Heart right ventricle (tissue), 16 donors: ENCODE measurements at regions not wholly inside any gene's neighbourhood (a gene's known extent, or its start where the extent isn't known, plus 50 kb on each side); places are given as distances from the start of the nearest gene placed in this dataset.

Experiments used
- ATAC-seq, 8 donors: fragments of 200-7000 bp; cut with Tn5 transposase; one replicate each; pipeline ENCODE4 v1.9.1; 2020; ENCODE audit warnings: mild to moderate bottlenecking in 8 of 8, moderate library complexity in 8 of 8, moderate number of reproducible peaks in 1 of 8
- DNase-seq, 2 donors: peaks; one replicate each; pipeline ENCODE4 v3.0.0-alpha.2; 2020
- H3K27ac ChIP-seq, 10 donors: fragments of 200-600 bp; sonication (generic) in 2 of 10; one replicate each; pipeline versions ENCODE4 v1.5.0 to v1.8.0; 2020 to 2022; ENCODE audit warnings: mild to moderate bottlenecking in 3 of 10
- H3K27me3 ChIP-seq, 7 donors: fragments of 200-600 bp; one replicate each; pipeline ENCODE4 v1.8.0; 2021 to 2022; ENCODE audit warnings: mild to moderate bottlenecking in 2 of 7
- H3K36me3 ChIP-seq, 9 donors: fragments of 200-600 bp; sonication (generic) in 1 of 9; one replicate each; pipeline versions ENCODE4 v1.5.0 to v1.8.0; 2020 to 2022; ENCODE audit warnings: mild to moderate bottlenecking in 2 of 9
- H3K4me1 ChIP-seq, 9 donors: fragments of 200-600 bp; sonication (generic) in 1 of 9; one replicate each; pipeline versions ENCODE4 v1.5.0 to v1.8.0; 2020 to 2022; ENCODE audit warnings: mild to moderate bottlenecking in 4 of 9
- H3K4me3 ChIP-seq, 10 donors: fragments of 200-600 bp; sonication (generic) in 2 of 10; one replicate each; pipeline versions ENCODE4 v1.5.0 to v1.8.0; 2020 to 2022; ENCODE audit warnings: mild to moderate bottlenecking in 7 of 10, moderate library complexity in 2 of 10
- H3K9me3 ChIP-seq, 11 donors: fragments of 200-600 bp in 10 of 11; sonication (generic) in 2 of 11; one replicate each; pipeline versions ENCODE4 v1.5.0 to v1.8.0; 2013 to 2022; ENCODE audit warnings: mild to moderate bottlenecking in 2 of 11, control low read depth in 1 of 11, moderate library complexity in 1 of 11
- CTCF ChIP-seq, 9 donors: fragments of 200-600 bp; sonication (generic) in 2 of 9; IDR thresholded peaks; one replicate each; pipeline versions ENCODE4 v1.5.0 to v1.8.0; 2021 to 2022; ENCODE audit warnings: antibody characterized with exemption in 9 of 9, mild to moderate bottlenecking in 5 of 9, moderate library complexity in 1 of 9
- WGBS, 2 donors: extraction: QIAGEN DNeasy Blood & Tissue Kit; methylation state at CpG; one replicate each; pipeline ENCODE4 v1.1.7; 2013; ENCODE audit warnings: inconsistent platforms in 1 of 2; 5-methylcytosine and 5-hydroxymethylcytosine counted together
- intact Hi-C, 10 donors: fragments of 100-400 bp; cut with DNase I; formaldehyde crosslinking; loops; one replicate each; pipeline versions ENCODE4 v1.11.1 to v1.14.2; 2022
- donor health status: Arrhythmogenic right ventricular cardiomyopathy.
- donor health status: ischemic (EF 13 %, LVEDD 7.1; RV severe dilation, severe dysfunction).
- donor health status: healthy with polysubstance abuse.
- donor health status: DM: no; HTN: yes; CAD: no.
- donor health status: DM: no; HTN: no; CAD: no.
- donor health status: ischemic (EF 25% LVEDD 6.9; RV normal size, moderate dysfunction).
- donor health status: ischemic (EF 25% LVEDD 5.7; RV mildly dilated, moderate dysfunction).
- donor health status: healthy.
- donor health status: DM: yes; HTN: yes; CAD: no.
- donor health status: Ischemic cardiomyopathy.
- donor health status: ischemic (EF 35%, LVEDD 5.7; RV mildly dilated, moderate dysfunction).
- donor health status: nonischemic (EF 11% LVEDD 7.7; RV severe dilation, severe dysfunction).
- donor health status: DM: yes; HTN: yes; CAD: no.
- donor health status: PGD.
- donor health status: ischemic (EF 29% LVEDD 5.4; RV normal size, mild dysfunction).
- donor health status: nonischemic (EF 23%, LVEDD 6.1; RV moderate dilation, normal function).

- Histone ChIP-seq H3K36me3 (no peaks in the 10 kb centered on the region), H3K27me3 (no peaks in the 10 kb centered on the region), H3K27ac (no peak overlapping the region), H3K4me3 (no peak overlapping the region), H3K4me1 (no peaks in the 10 kb centered on the region), H3K9me3 (no peaks in the 10 kb centered on the region)
- 18 to 33% methylated on average over 3 of the region's 3 CpGs for WGBS, 2 donors
- no peak for ATAC-seq
- DNase-seq, result no peak
- no peak for TF ChIP-seq CTCF (IDR thresholded peaks at IDR 0.05)
- intact Hi-C loops, result no loop called here
Observed at GRCh38 chrX:95903490-95903889, 781.2 kb upstream of the DIAPH2 start.

GRCh38 chrX:95903975-95904374, 780.7 kb upstream of the DIAPH2 start:
- DNase-seq, result no peak
- H3K4me3 ChIP-seq, result no peak overlapping the region
- no peak for TF ChIP-seq CTCF (IDR thresholded peaks at IDR 0.05)
- H3K4me1 ChIP-seq, result no peaks in the 10 kb centered on the region
- intact Hi-C loops, result no loop called here
- no peaks in the 10 kb centered on the region for H3K36me3 ChIP-seq
- no peaks in the 10 kb centered on the region for H3K9me3 ChIP-seq
- H3K27ac ChIP-seq, result no peak overlapping the region
- no peak for ATAC-seq
- WGBS, 2 donors, result 12 to 36% methylated on average over 3 of the region's 3 CpGs
- H3K27me3 ChIP-seq, result no peaks in the 10 kb centered on the region

- Histone ChIP-seq H3K9me3 (no peaks in the 10 kb centered on the region), H3K36me3 (no peaks in the 10 kb centered on the region), H3K4me1 (no peaks in the 10 kb centered on the region), H3K4me3 (no peak overlapping the region), H3K27me3 (no peaks in the 10 kb centered on the region), H3K27ac (no peak overlapping the region)
- intact Hi-C loops, result no loop called here
- no peak for ATAC-seq
- WGBS, 2 donors, result 7 to 41% methylated on average over 1 of the region's 1 CpG
- DNase-seq, result no peak
- no peak for TF ChIP-seq CTCF (IDR thresholded peaks at IDR 0.05)
Observed at GRCh38 chrX:95907081-95907480, 777.6 kb upstream of the DIAPH2 start.

- no peak for TF ChIP-seq CTCF (IDR thresholded peaks at IDR 0.05)
- DNase-seq (no peak), ATAC-seq (no peak)
- Histone ChIP-seq H3K27ac (no peak overlapping the region), H3K36me3 (no peaks in the 10 kb centered on the region), H3K4me1 (no peaks in the 10 kb centered on the region), H3K4me3 (no peak overlapping the region), H3K27me3 (no peaks in the 10 kb centered on the region), H3K9me3 (no peaks in the 10 kb centered on the region)
- intact Hi-C loops, result loop anchor here in 1 of 10 donors (10.0 kb wide), 1 partner anchor 1574 kb away; no protein-coding TSS in a partner anchor
- WGBS, 2 donors, result 85 to 90% methylated on average over 1 of the region's 1 CpG
Observed at GRCh38 chrX:95911062-95911461, 773.6 kb upstream of the DIAPH2 start.
